Psoas muscle (tissue), 7 donors: ENCODE measurements at regions not wholly inside any gene's neighbourhood (a gene's known extent, or its start where the extent isn't known, plus 50 kb on each side); places are given as distances from the start of the nearest gene placed in this dataset.

Experiments
- ATAC-seq, 4 donors: fragments of 200-7000 bp; cut with Tn5 transposase; one replicate each; pipeline ENCODE4 v1.9.1; 2020; ENCODE audit warnings: moderate library complexity in 3 of 4, mild to moderate bottlenecking in 2 of 4
- DNase-seq, 2 donors: peaks; one replicate each; pipeline ENCODE4 v3.0.0-alpha.2; 2020
- H3K27ac ChIP-seq: fragments of 200-600 bp; one replicate; pipeline ENCODE4 v1.8.0; 2022
- H3K27me3 ChIP-seq, 3 donors: fragments of 200-600 bp in 1 of 3; one replicate each; pipeline versions ENCODE4 v1.6.1 to v1.8.0; 2013 to 2022; ENCODE audit warnings: low read length in 2 of 3, mild to moderate bottlenecking in 2 of 3, moderate library complexity in 1 of 3; ENCODE audit not compliant: insufficient read depth in 3 of 3
- H3K36me3 ChIP-seq, 2 donors: fragments of 200-600 bp in 1 of 2; one replicate each; pipeline versions ENCODE4 v1.6.1 to v1.8.0; 2013 to 2022; ENCODE audit warnings: low read depth in 1 of 2, mild to moderate bottlenecking in 1 of 2, moderate library complexity in 1 of 2; ENCODE audit not compliant: insufficient read depth in 1 of 2
- H3K4me1 ChIP-seq: fragments of 200-600 bp; one replicate; pipeline ENCODE4 v1.8.0; 2022
- H3K4me3 ChIP-seq: fragments of 200-600 bp; one replicate; pipeline ENCODE4 v1.8.0; 2022; ENCODE audit warnings: mild to moderate bottlenecking
- H3K9me3 ChIP-seq: fragments of 200-600 bp; one replicate; pipeline ENCODE4 v1.8.0; 2022
- WGBS, 3 donors: extraction: QIAGEN DNeasy Blood & Tissue Kit; methylation state at CpG; one replicate each; pipeline versions ENCODE4 v1.1.6 to v1.1.7; 2013; 5-methylcytosine and 5-hydroxymethylcytosine counted together
- intact Hi-C, 2 donors: fragments of 100-400 bp; cut with DNase I; formaldehyde crosslinking; loops; one replicate each; pipeline versions ENCODE4 v1.11.0 to v1.14.2; 2022
- TF ChIP-seq, protein P1 (sequence below): fragments of 200-600 bp; IDR thresholded peaks from one replicate; pipeline ENCODE4 v1.8.0; 2022; ENCODE audit warnings: antibody characterized with exemption
- donor health status: healthy with polysubstance abuse.
- donor health status: DM: no; HTN: no; CAD: no; lungs with moderate emphysema.
- donor health status: Bipolar disorder and iron deficiency.
- donor health status: healthy.
- donor health status: DM: yes; HTN: yes; CAD: no.
- donor health status: DM: no; HTN: no; CAD: no.
- donor health status: DM: yes; HTN: yes; CAD: no.

DNA sequence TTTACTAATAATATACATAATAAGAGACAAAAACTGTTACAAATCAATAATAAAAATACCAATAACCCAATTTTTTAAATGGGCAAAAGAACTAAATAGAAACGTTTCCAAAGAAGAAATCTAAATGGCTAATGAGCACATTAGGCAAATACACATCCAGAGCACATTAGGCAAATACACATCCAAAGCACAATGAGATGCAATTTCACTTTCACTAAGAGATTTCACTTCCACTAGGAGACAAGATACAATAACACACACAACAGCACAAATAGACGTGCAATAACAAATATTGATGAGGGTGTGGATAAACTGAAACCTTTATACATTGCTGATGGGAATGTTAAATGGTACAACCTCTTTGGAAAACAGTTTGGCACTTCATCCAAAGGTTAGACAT is 250.7 kb downstream of the ARAP2 start:
- ATAC-seq: no peak
- intact Hi-C loops: no loop called here

DNA sequence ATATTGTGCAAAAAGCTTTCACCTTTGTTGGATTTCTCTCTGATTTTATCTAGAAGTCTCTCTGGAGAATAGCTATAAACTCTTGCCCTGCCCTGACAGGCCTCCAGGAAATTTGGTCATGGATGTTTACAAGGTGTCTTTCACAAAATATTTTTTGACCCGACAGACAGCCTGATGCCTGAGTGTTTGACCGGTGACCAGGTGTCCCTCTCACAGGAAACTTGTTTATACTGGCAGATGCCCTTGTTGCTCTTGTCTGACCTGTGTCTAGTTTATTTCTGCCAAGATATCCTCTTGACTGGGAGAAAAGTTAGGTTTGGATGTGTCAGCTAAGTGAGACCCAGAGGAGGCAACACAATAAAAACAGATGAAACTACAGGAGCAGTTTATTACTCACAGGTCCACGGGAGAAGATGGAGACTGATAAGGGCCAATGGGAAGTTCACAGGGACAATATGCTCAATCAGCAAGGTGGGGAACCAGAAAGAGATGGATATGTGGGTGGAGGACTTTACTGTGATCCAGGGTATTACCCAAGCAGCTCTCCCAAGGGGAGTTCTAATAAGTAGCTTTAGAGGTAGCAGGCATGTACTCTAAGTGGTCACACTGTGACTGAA is 243.3 kb downstream of the ARAP2 start:
- Histone ChIP-seq H3K27me3 (no peaks in the 10 kb centered on the region), H3K27ac (no peak overlapping the region), H3K4me1 (no peaks in the 10 kb centered on the region), H3K36me3 (no peaks in the 10 kb centered on the region), H3K9me3 (no peaks in the 10 kb centered on the region), H3K4me3 (no peak overlapping the region)
- WGBS, 3 donors: 58 to 67% (median 67%) methylated on average over 3 of the region's 3 CpGs
- ATAC-seq: no peak
- no peak for DNase-seq
- TF ChIP-seq, protein P1, sequence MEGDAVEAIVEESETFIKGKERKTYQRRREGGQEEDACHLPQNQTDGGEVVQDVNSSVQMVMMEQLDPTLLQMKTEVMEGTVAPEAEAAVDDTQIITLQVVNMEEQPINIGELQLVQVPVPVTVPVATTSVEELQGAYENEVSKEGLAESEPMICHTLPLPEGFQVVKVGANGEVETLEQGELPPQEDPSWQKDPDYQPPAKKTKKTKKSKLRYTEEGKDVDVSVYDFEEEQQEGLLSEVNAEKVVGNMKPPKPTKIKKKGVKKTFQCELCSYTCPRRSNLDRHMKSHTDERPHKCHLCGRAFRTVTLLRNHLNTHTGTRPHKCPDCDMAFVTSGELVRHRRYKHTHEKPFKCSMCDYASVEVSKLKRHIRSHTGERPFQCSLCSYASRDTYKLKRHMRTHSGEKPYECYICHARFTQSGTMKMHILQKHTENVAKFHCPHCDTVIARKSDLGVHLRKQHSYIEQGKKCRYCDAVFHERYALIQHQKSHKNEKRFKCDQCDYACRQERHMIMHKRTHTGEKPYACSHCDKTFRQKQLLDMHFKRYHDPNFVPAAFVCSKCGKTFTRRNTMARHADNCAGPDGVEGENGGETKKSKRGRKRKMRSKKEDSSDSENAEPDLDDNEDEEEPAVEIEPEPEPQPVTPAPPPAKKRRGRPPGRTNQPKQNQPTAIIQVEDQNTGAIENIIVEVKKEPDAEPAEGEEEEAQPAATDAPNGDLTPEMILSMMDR: no peak
- intact Hi-C loops: no loop called here

More for the DNA sequence above, 250.7 kb downstream of the ARAP2 start:
- Histone ChIP-seq H3K36me3 (no peaks in the 10 kb centered on the region), H3K4me1 (no peaks in the 10 kb centered on the region), H3K4me3 (no peak overlapping the region), H3K27ac (no peak overlapping the region), H3K9me3 (peaks cover 5% of the 10 kb centered on the region), H3K27me3 (no peaks in the 10 kb centered on the region)
- no peak for DNase-seq
- TF ChIP-seq, protein P1: no peak
- WGBS, 3 donors: 54 to 62% (median 58%) methylated on average over 2 of the region's 2 CpGs

DNA sequence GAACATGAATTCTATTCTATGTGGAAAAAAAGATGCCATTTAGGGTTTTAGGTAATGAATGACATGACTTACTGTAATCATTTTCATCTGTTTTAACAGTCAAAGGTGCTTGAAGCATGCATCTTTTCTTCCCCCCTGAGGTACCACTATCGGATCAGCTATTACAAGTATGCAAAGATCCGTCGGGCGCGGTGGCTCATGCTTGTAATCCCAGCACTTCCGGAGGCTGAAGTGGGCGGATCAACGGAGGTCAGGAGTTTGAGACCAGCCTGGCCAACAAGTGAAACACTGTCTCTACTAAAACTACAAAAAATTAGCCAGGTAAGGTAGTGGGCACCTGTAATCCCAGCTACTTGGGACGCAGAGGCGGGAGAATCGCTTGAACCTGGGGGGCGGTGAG is 241.3 kb downstream of the ARAP2 start:
- TF ChIP-seq, protein P1: no peak
- H3K9me3 ChIP-seq: no peaks in the 10 kb centered on the region
- H3K36me3 ChIP-seq: no peaks in the 10 kb centered on the region
- no peaks in the 10 kb centered on the region for H3K27me3 ChIP-seq
- DNase-seq (no peak), ATAC-seq (no peak)
- no peaks in the 10 kb centered on the region for H3K4me1 ChIP-seq
- no peak overlapping the region for H3K4me3 ChIP-seq
- 93 to 96% (median 94%) methylated on average over 12 of the region's 12 CpGs for WGBS, 3 donors
- intact Hi-C loops: no loop called here
- no peak overlapping the region for H3K27ac ChIP-seq

DNA sequence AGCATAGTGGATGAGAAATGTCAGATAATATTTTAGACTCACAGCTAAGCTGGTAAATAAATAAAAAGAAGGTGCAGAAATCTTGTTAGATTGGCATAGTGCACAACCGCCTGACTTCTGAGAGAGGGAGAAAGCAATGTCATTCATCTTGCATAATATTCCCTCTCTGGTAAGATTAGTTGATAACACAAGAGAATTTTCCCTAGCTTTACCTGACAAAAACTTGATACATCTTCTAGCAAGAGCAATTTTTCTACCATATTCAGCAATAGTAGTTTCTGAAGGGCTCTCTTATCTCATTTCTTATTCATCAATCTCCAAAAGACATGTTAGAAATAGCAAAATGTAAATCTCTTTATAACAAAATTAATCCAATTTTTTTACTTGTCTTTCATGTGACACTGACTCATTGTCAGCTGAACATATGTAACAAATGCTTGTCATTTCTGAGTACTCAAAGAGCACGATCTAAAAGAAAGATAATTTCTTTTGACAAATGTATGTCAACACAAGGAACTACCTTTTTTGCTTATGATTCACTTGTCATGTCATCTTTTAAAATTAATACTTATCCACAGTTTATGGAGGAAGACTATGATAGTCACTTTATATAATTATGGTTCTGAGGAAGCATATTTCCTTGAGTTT is 240.0 kb downstream of the ARAP2 start:
- Histone ChIP-seq H3K27ac (no peak overlapping the region), H3K4me3 (no peak overlapping the region), H3K4me1 (no peaks in the 10 kb centered on the region), H3K27me3 (no peaks in the 10 kb centered on the region), H3K9me3 (no peaks in the 10 kb centered on the region), H3K36me3 (no peaks in the 10 kb centered on the region)
- ATAC-seq (no peak), DNase-seq (no peak)
- intact Hi-C loops: no loop called here
- TF ChIP-seq, protein P1: no peak
- WGBS, 3 donors: 77 to 81% (median 79%) methylated on average over 2 of the region's 2 CpGs

DNA sequence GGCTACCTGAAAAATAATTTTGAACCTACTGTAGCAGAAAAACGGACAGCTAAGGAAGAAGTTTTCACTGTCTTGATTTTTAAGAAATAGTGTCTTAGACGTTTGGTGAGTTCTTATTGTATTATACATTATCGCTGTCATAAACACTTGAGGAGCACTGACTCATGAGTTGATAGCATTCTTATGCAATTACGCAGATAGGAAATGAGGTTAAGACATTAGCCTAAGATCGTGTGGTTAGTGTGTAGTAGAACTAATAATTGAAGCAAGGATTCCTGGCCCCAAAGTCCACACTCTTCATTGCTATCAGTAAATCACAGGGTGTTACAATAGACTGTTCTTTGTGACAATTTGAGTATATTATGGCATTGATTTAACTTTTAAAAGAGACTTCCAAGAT is 238.1 kb downstream of the ARAP2 start:
- TF ChIP-seq, protein P1: no peak
- no peak for DNase-seq
- Histone ChIP-seq H3K27me3 (no peaks in the 10 kb centered on the region), H3K4me3 (no peak overlapping the region), H3K27ac (no peak overlapping the region), H3K36me3 (no peaks in the 10 kb centered on the region), H3K9me3 (no peaks in the 10 kb centered on the region), H3K4me1 (no peaks in the 10 kb centered on the region)
- 74 to 80% (median 77%) methylated on average over 5 of the region's 5 CpGs for WGBS, 3 donors
- no peak for ATAC-seq
- intact Hi-C loops: no loop called here
